ENCODE measurements at regions not wholly inside any gene's neighbourhood (a gene's known extent, or its start where the extent isn't known, plus 50 kb on each side); places are given as distances from the start of the nearest gene placed in this dataset.

GRCh38 chr16:9393591-9393990 is 302.1 kb downstream of the HAPSTR1 start:
- H3K9me3 ChIP-seq (ENCODE audit: insufficient read depth, low read depth, low read length): no peaks in the 10 kb centered on the region
- no peak overlapping the region for H3K4me2 ChIP-seq (ENCODE audit: low read length)
- H3K23ac ChIP-seq (ENCODE audit: low read length): no peak overlapping the region
- H2BK120ac ChIP-seq (ENCODE audit: insufficient read depth, low read length, poor library complexity): no peak overlapping the region
- no peaks in the 10 kb centered on the region for H3K4me1 ChIP-seq (ENCODE audit: control insufficient read depth in 1 of 2, insufficient read depth in 2 of 2, low read length in 2 of 2)
- H2BK12ac ChIP-seq (ENCODE audit: low read length): no peak overlapping the region
- no peaks in the 10 kb centered on the region for H3K36me3 ChIP-seq (ENCODE audit: control insufficient read depth in 1 of 2, insufficient read depth in 2 of 2, low read length in 2 of 2)
- no peaks in the 10 kb centered on the region for H3K79me1 ChIP-seq (ENCODE audit: low read length)
- no peak overlapping the region for H3K27ac ChIP-seq (ENCODE audit: low read depth, low read length)
- H2AFZ ChIP-seq (ENCODE audit: insufficient read depth, low read length, poor library complexity): no peak overlapping the region
- no peak overlapping the region for H4K8ac ChIP-seq (ENCODE audit: low read depth, low read length)
- no peak overlapping the region for H3K14ac ChIP-seq (ENCODE audit: low read length)
- no CpG with 5 or more reads among the region's 8 CpGs for WGBS (ENCODE audit: extremely low coverage, insufficient coverage, insufficient read length)
- H3K4me3 ChIP-seq (ENCODE audit: low read depth, low read length): no peak overlapping the region
- no peak for DNase-seq
- no peak overlapping the region for H3K4ac ChIP-seq (ENCODE audit: low read depth, low read length)
- H3K9ac ChIP-seq (ENCODE audit: low read length): no peak overlapping the region
- no peak overlapping the region for H2BK5ac ChIP-seq (ENCODE audit: low read depth, low read length, poor library complexity)
- no peak overlapping the region for H2AK5ac ChIP-seq (ENCODE audit: low read length)
- H3K27me3 ChIP-seq (ENCODE audit: insufficient read depth, low read length): no peaks in the 10 kb centered on the region
- no peak overlapping the region for H4K12ac ChIP-seq (ENCODE audit: low read depth, low read length)
- no peaks in the 10 kb centered on the region for H3K79me2 ChIP-seq (ENCODE audit: control insufficient read depth, insufficient read depth, low read length, poor library complexity)
- H3K18ac ChIP-seq (ENCODE audit: low read length): no peak overlapping the region
- no peak overlapping the region for H4K91ac ChIP-seq (ENCODE audit: low read depth, low read length)

- H3K9ac ChIP-seq (ENCODE audit: low read length): no peak overlapping the region
- H4K91ac ChIP-seq (ENCODE audit: low read depth, low read length): no peak overlapping the region
- no peaks in the 10 kb centered on the region for H3K79me2 ChIP-seq (ENCODE audit: control insufficient read depth, insufficient read depth, low read length, poor library complexity)
- H3K27ac ChIP-seq (ENCODE audit: low read depth, low read length): no peak overlapping the region
- no peak overlapping the region for H4K8ac ChIP-seq (ENCODE audit: low read depth, low read length)
- H4K12ac ChIP-seq (ENCODE audit: low read depth, low read length): no peak overlapping the region
- H3K23ac ChIP-seq (ENCODE audit: low read length): no peak overlapping the region
- H3K36me3 ChIP-seq (ENCODE audit: control insufficient read depth in 1 of 2, insufficient read depth in 2 of 2, low read length in 2 of 2): no peaks in the 10 kb centered on the region
- no CpG with 5 or more reads among the region's 3 CpGs for WGBS (ENCODE audit: extremely low coverage, insufficient coverage, insufficient read length)
- H2BK120ac ChIP-seq (ENCODE audit: insufficient read depth, low read length, poor library complexity): no peak overlapping the region
- H3K4me3 ChIP-seq (ENCODE audit: low read depth, low read length): no peak overlapping the region
- no peaks in the 10 kb centered on the region for H3K4me1 ChIP-seq (ENCODE audit: control insufficient read depth in 1 of 2, insufficient read depth in 2 of 2, low read length in 2 of 2)
- no peak for DNase-seq
- no peak overlapping the region for H3K4ac ChIP-seq (ENCODE audit: low read depth, low read length)
- no peak overlapping the region for H3K4me2 ChIP-seq (ENCODE audit: low read length)
- no peak overlapping the region for H2AFZ ChIP-seq (ENCODE audit: insufficient read depth, low read length, poor library complexity)
- H2BK12ac ChIP-seq (ENCODE audit: low read length): no peak overlapping the region
- no peaks in the 10 kb centered on the region for H3K27me3 ChIP-seq (ENCODE audit: insufficient read depth, low read length)
- no peak overlapping the region for H3K18ac ChIP-seq (ENCODE audit: low read length)
- no peaks in the 10 kb centered on the region for H3K9me3 ChIP-seq (ENCODE audit: insufficient read depth, low read depth, low read length)
- no peak overlapping the region for H2BK5ac ChIP-seq (ENCODE audit: low read depth, low read length, poor library complexity)
- H2AK5ac ChIP-seq (ENCODE audit: low read length): no peak overlapping the region
- no peak overlapping the region for H3K14ac ChIP-seq (ENCODE audit: low read length)
- H3K79me1 ChIP-seq (ENCODE audit: low read length): no peaks in the 10 kb centered on the region
These were observed 304.5 kb downstream of the HAPSTR1 start for GRCh38 chr16:9395958-9396359.

- no peaks in the 10 kb centered on the region for H3K9me3 ChIP-seq (ENCODE audit: insufficient read depth, low read depth, low read length)
- no peak overlapping the region for H3K4ac ChIP-seq (ENCODE audit: low read depth, low read length)
- no CpG with 5 or more reads among the region's 8 CpGs for WGBS (ENCODE audit: extremely low coverage, insufficient coverage, insufficient read length)
- H2BK120ac ChIP-seq (ENCODE audit: insufficient read depth, low read length, poor library complexity): no peak overlapping the region
- no peaks in the 10 kb centered on the region for H3K79me2 ChIP-seq (ENCODE audit: control insufficient read depth, insufficient read depth, low read length, poor library complexity)
- no peaks in the 10 kb centered on the region for H3K79me1 ChIP-seq (ENCODE audit: low read length)
- H3K27me3 ChIP-seq (ENCODE audit: insufficient read depth, low read length): no peaks in the 10 kb centered on the region
- H3K18ac ChIP-seq (ENCODE audit: low read length): no peak overlapping the region
- no peak overlapping the region for H3K4me2 ChIP-seq (ENCODE audit: low read length)
- no peak overlapping the region for H3K14ac ChIP-seq (ENCODE audit: low read length)
- H3K27ac ChIP-seq (ENCODE audit: low read depth, low read length): no peak overlapping the region
- no peak overlapping the region for H4K91ac ChIP-seq (ENCODE audit: low read depth, low read length)
- H4K12ac ChIP-seq (ENCODE audit: low read depth, low read length): no peak overlapping the region
- no peak overlapping the region for H3K23ac ChIP-seq (ENCODE audit: low read length)
- no peak overlapping the region for H2AFZ ChIP-seq (ENCODE audit: insufficient read depth, low read length, poor library complexity)
- H2BK12ac ChIP-seq (ENCODE audit: low read length): no peak overlapping the region
- no peak overlapping the region for H2BK5ac ChIP-seq (ENCODE audit: low read depth, low read length, poor library complexity)
- no peaks in the 10 kb centered on the region for H3K4me1 ChIP-seq (ENCODE audit: control insufficient read depth in 1 of 2, insufficient read depth in 2 of 2, low read length in 2 of 2)
- H3K4me3 ChIP-seq (ENCODE audit: low read depth, low read length): no peak overlapping the region
- H4K8ac ChIP-seq (ENCODE audit: low read depth, low read length): no peak overlapping the region
- H3K9ac ChIP-seq (ENCODE audit: low read length): no peak overlapping the region
- H2AK5ac ChIP-seq (ENCODE audit: low read length): no peak overlapping the region
- H3K36me3 ChIP-seq (ENCODE audit: control insufficient read depth in 1 of 2, insufficient read depth in 2 of 2, low read length in 2 of 2): no peaks in the 10 kb centered on the region
- no peak for DNase-seq
These were observed 308.1 kb downstream of the HAPSTR1 start for GRCh38 chr16:9399573-9399972.

- Histone ChIP-seq H3K27ac (ENCODE audit: low read depth, low read length) (no peak overlapping the region), H3K9me3 (ENCODE audit: insufficient read depth, low read depth, low read length) (peaks cover 3% of the 10 kb centered on the region), H3K4ac (ENCODE audit: low read depth, low read length) (no peak overlapping the region), H4K12ac (ENCODE audit: low read depth, low read length) (no peak overlapping the region), H3K18ac (ENCODE audit: low read length) (no peak overlapping the region), H4K91ac (ENCODE audit: low read depth, low read length) (no peak overlapping the region), H3K9ac (ENCODE audit: low read length) (no peak overlapping the region), H3K27me3 (ENCODE audit: insufficient read depth, low read length) (no peaks in the 10 kb centered on the region), H3K23ac (ENCODE audit: low read length) (no peak overlapping the region), H3K4me1 (ENCODE audit: control insufficient read depth in 1 of 2, insufficient read depth in 2 of 2, low read length in 2 of 2) (no peaks in the 10 kb centered on the region), H3K4me3 (ENCODE audit: low read depth, low read length) (no peak overlapping the region), H2AK5ac (ENCODE audit: low read length) (no peak overlapping the region), H2BK120ac (ENCODE audit: insufficient read depth, low read length, poor library complexity) (no peak overlapping the region), H3K79me2 (ENCODE audit: control insufficient read depth, insufficient read depth, low read length, poor library complexity) (no peaks in the 10 kb centered on the region), H3K14ac (ENCODE audit: low read length) (no peak overlapping the region), H3K36me3 (ENCODE audit: control insufficient read depth in 1 of 2, insufficient read depth in 2 of 2, low read length in 2 of 2) (no peaks in the 10 kb centered on the region), H3K4me2 (ENCODE audit: low read length) (no peak overlapping the region), H4K8ac (ENCODE audit: low read depth, low read length) (no peak overlapping the region), H2AFZ (ENCODE audit: insufficient read depth, low read length, poor library complexity) (no peak overlapping the region), H3K79me1 (ENCODE audit: low read length) (no peaks in the 10 kb centered on the region), H2BK5ac (ENCODE audit: low read depth, low read length, poor library complexity) (no peak overlapping the region), H2BK12ac (ENCODE audit: low read length) (no peak overlapping the region)
- no peak for DNase-seq
These were observed 309.7 kb downstream of the HAPSTR1 start for GRCh38 chr16:9401173-9401572.
